Lung (tissue), 11 donors: ENCODE measurements at regions not wholly inside any gene's neighbourhood (a gene's known extent, or its start where the extent isn't known, plus 50 kb on each side); places are given as distances from the start of the nearest gene placed in this dataset.

ENCODE experiments used
- ATAC-seq: fragments of 200-7000 bp; cut with Tn5 transposase; one replicate; pipeline ENCODE4 v1.9.1; 2020; ENCODE audit warnings: moderate number of reproducible peaks; ENCODE audit not compliant: insufficient read depth, low FRiP score
- DNase-seq, 3 donors: peaks; one replicate each; pipeline ENCODE4 v3.0.0-alpha.2; 2013 to 2017
- H3K27ac ChIP-seq, 2 donors: one replicate each; pipeline ENCODE4 v1.5.1; 2013; ENCODE audit warnings: mild to moderate bottlenecking in 2 of 2, moderate library complexity in 2 of 2, control low read depth in 1 of 2, inconsistent platforms in 1 of 2, low read depth in 1 of 2, low read length in 1 of 2
- H3K27me3 ChIP-seq, 3 donors: one replicate each; pipeline ENCODE4 v1.5.1; 2013; ENCODE audit warnings: low read length in 2 of 3; ENCODE audit not compliant: control insufficient read depth in 3 of 3, insufficient read depth in 3 of 3
- H3K36me3 ChIP-seq, 4 donors: one replicate each; pipeline ENCODE4 v1.5.1; 2013; ENCODE audit warnings: low read length in 4 of 4, mild to moderate bottlenecking in 1 of 4, moderate library complexity in 1 of 4; ENCODE audit not compliant: control insufficient read depth in 4 of 4, insufficient read depth in 4 of 4
- H3K4me1 ChIP-seq, 5 donors: one replicate each; pipeline ENCODE4 v1.5.1; 2013; ENCODE audit warnings: low read length in 5 of 5, mild to moderate bottlenecking in 2 of 5, moderate library complexity in 1 of 5; ENCODE audit not compliant: control insufficient read depth in 5 of 5, insufficient read depth in 5 of 5
- H3K4me3 ChIP-seq: one replicate; pipeline ENCODE4 v1.5.1; 2013; ENCODE audit warnings: mild to moderate bottlenecking, control low read depth, moderate library complexity
- H3K9ac ChIP-seq, 2 donors: one replicate each; pipeline ENCODE4 v1.5.1; 2013; ENCODE audit warnings: low read length in 2 of 2, control low read depth in 1 of 2; ENCODE audit not compliant: insufficient read depth in 1 of 2
- H3K9me3 ChIP-seq, 4 donors: one replicate each; pipeline ENCODE4 v1.5.1; 2013; ENCODE audit warnings: low read length in 3 of 4, mild to moderate bottlenecking in 1 of 4, moderate library complexity in 1 of 4; ENCODE audit not compliant: control insufficient read depth in 4 of 4, insufficient read depth in 3 of 4
- WGBS, 2 donors: extraction: QIAGEN DNeasy Blood & Tissue Kit; methylation state at CpG; one replicate each; pipeline ENCODE4 v1.1.7; 2013; 5-methylcytosine and 5-hydroxymethylcytosine counted together
- TF ChIP-seq, protein P1 (sequence below): IDR thresholded peaks from 2 replicates; pipeline ENCODE4 v1.5.1; 2012; ENCODE audit warnings: mild to moderate bottlenecking; ENCODE audit errors: control extremely low read depth, extremely low read depth
- donor health status: control.
- donor health status: control.
- donor health status: Bipolar disorder and iron deficiency.
- donor health status: healthy.
- donor health status: DM: yes; HTN: yes; CAD: no.

DNA sequence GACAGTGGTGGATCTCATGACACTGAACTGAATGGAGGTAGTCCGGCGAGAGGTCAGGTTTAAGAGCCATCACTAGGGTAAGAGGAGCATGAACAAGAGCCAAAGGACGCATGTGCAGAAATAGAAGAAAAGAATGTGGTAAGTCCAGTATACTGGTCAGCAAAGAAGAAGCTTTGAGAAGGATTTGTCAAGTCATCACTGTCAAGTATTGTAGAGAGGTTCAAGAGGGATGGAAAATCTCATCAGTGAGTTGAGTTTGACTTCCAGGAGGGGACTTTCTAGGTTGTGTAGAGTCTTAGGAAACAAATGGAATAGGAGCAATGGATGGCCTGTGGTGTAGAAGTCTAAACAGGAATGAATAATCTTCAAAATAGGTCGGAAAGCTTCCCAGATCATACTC lies 161.8 kb downstream of the BTBD3 start:
- H3K4me1 ChIP-seq, result no peaks in the 10 kb centered on the region
- H3K27me3 ChIP-seq, result no peaks in the 10 kb centered on the region
- no peaks in the 10 kb centered on the region for H3K9me3 ChIP-seq
- H3K36me3 ChIP-seq, result no peaks in the 10 kb centered on the region
- TF ChIP-seq, protein P1, sequence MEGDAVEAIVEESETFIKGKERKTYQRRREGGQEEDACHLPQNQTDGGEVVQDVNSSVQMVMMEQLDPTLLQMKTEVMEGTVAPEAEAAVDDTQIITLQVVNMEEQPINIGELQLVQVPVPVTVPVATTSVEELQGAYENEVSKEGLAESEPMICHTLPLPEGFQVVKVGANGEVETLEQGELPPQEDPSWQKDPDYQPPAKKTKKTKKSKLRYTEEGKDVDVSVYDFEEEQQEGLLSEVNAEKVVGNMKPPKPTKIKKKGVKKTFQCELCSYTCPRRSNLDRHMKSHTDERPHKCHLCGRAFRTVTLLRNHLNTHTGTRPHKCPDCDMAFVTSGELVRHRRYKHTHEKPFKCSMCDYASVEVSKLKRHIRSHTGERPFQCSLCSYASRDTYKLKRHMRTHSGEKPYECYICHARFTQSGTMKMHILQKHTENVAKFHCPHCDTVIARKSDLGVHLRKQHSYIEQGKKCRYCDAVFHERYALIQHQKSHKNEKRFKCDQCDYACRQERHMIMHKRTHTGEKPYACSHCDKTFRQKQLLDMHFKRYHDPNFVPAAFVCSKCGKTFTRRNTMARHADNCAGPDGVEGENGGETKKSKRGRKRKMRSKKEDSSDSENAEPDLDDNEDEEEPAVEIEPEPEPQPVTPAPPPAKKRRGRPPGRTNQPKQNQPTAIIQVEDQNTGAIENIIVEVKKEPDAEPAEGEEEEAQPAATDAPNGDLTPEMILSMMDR, result no peak
- WGBS, 2 donors, result 89 to 90% methylated on average over 4 of the region's 4 CpGs
- ATAC-seq (no peak), DNase-seq (no peak)
- H3K9ac ChIP-seq, result no peak overlapping the region
- H3K27ac ChIP-seq, result no peak overlapping the region
- H3K4me3 ChIP-seq, result no peak overlapping the region

DNA sequence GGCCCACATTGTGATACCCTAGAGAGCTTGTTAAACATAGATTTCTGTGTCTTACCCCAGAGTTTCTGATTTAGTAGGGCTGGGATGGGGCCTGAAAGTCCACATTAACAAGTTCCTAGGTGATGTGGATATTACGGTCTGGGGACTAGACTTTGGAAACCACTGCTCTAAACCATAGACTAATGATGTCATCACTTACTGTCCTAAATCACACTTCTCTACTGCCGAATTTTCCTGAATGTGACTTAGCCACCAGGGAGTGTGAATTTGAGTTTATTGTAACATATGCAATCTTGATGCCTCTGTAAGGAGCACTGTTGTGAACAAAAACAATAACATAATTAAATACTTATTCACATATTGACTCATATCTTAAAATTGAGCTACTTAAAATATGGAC lies 165.6 kb downstream of the BTBD3 start:
- Histone ChIP-seq H3K4me3 (no peak overlapping the region), H3K27ac (no peak overlapping the region), H3K9ac (no peak overlapping the region), H3K27me3 (no peaks in the 10 kb centered on the region), H3K9me3 (no peaks in the 10 kb centered on the region), H3K36me3 (no peaks in the 10 kb centered on the region), H3K4me1 (no peaks in the 10 kb centered on the region)
- 87 to 94% methylated on average over 2 of the region's 2 CpGs for WGBS, 2 donors
- no peak for ATAC-seq
- TF ChIP-seq, protein P1, result no peak
- DNase-seq, result no peak

DNA sequence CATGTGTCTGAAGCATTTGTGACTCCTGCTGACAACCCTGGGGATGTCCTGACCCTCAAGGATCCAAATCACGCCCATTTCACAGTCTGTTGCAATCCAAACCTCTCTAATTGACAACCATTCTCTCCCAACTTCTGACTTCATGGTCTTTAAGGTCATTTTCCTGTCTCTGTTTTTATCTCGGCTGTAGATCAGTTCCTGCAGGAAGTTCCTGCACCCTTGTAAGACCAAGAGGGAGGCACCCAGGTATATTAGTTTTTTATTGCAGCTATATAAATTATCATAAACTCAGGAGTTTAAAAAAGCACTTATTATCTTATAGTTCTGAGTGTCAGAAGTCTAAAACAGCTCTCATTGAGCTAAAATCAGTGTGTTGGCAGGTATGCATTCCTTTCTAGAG lies 166.8 kb downstream of the BTBD3 start:
- Histone ChIP-seq H3K9ac (no peak overlapping the region), H3K27ac (no peak overlapping the region), H3K4me3 (no peak overlapping the region), H3K4me1 (no peaks in the 10 kb centered on the region), H3K27me3 (no peaks in the 10 kb centered on the region), H3K36me3 (no peaks in the 10 kb centered on the region), H3K9me3 (no peaks in the 10 kb centered on the region)
- DNase-seq (no peak), ATAC-seq (no peak)
- 72 to 78% methylated on average over 2 of the region's 2 CpGs for WGBS, 2 donors
- TF ChIP-seq, protein P1, result no peak

DNA sequence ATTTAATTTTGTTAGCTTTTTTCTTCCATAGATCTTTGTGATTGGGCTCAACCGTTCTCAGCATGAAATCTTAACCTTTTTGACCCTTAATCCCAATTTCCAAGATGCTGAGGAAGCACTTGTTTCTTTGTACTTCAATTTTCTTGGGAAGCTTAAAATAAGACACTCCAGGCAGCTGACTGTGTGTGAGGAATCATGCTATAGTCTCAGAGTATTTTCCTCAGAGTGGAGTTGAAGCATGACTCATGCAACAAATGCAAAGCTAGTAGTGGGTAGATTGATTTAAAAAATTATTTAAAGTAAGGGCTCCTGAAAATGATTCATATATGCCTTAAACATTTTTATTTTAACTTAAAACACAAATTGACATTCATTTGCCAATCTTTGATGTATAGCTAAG lies 168.7 kb downstream of the BTBD3 start:
- Histone ChIP-seq H3K27me3 (no peaks in the 10 kb centered on the region), H3K27ac (no peak overlapping the region), H3K4me1 (no peaks in the 10 kb centered on the region), H3K9ac (no peak overlapping the region), H3K9me3 (no peaks in the 10 kb centered on the region), H3K36me3 (no peaks in the 10 kb centered on the region), H3K4me3 (no peak overlapping the region)
- TF ChIP-seq, protein P1, result no peak
- no peak for ATAC-seq
- 59 to 81% methylated on average over 1 of the region's 1 CpG for WGBS, 2 donors
- no peak for DNase-seq
